H1 (cell line): ENCODE measurements at regions not wholly inside any gene's neighbourhood (a gene's known extent, or its start where the extent isn't known, plus 50 kb on each side); places are given as distances from the start of the nearest gene placed in this dataset.

Experiments used
- CTCF ChIA-PET: fragments of 300-600 bp; sonication (Branson Sonifier 250); formaldehyde crosslinking; loops from one replicate; lab custom pipeline; 2021; ENCODE audit not compliant: partially characterized antibody; lab: Charles Lee
- POLR2A ChIA-PET: fragments of 300-600 bp; sonication (Branson Sonifier 250); formaldehyde crosslinking; loops from one replicate; lab custom pipeline; 2021; ENCODE audit warnings: inconsistent platforms; ENCODE audit not compliant: partially characterized antibody; lab: Charles Lee
- DNase-seq, 2 experiments: peaks; one replicate each; pipeline versions ENCODE4 v3.0.0 to v3.0.0-alpha.2; 2010 to 2022; ENCODE audit warnings: low spot score in 2 of 2, low read depth in 1 of 2, mixed read lengths in 1 of 2
- FAIRE-seq: peaks from 2 replicates; lab custom pipeline; 2011; peaks lifted over from hg19 to GRCh38; lab: Jason Lieb, UNC
- H2AFZ ChIP-seq: 2 replicates; pipeline ENCODE4 v1.8.1; 2012; ENCODE audit warnings: low read length, inconsistent platforms
- H2AK5ac ChIP-seq: 2 replicates; pipeline ENCODE4 v1.6.1; 2013; ENCODE audit warnings: low read depth, low read length
- H2BK120ac ChIP-seq: replicated peaks from 2 replicates; pipeline ENCODE3; 2013; ENCODE audit warnings: low read depth, low read length, inconsistent platforms
- H2BK12ac ChIP-seq: 2 replicates; pipeline ENCODE4 v1.6.1; 2013; ENCODE audit warnings: low read depth, low read length
- H2BK15ac ChIP-seq: 2 replicates; pipeline ENCODE4 v1.6.1; 2013; ENCODE audit warnings: low read length
- H2BK20ac ChIP-seq: 2 replicates; pipeline ENCODE4 v1.6.1; 2013; ENCODE audit warnings: low read length
- H2BK5ac ChIP-seq: 2 replicates; pipeline ENCODE4 v1.6.1; 2013; ENCODE audit warnings: low read depth, low read length
- H3K14ac ChIP-seq: 2 replicates; pipeline ENCODE4 v1.6.1; 2013; ENCODE audit warnings: inconsistent platforms; ENCODE audit not compliant: insufficient read length
- H3K18ac ChIP-seq: 2 replicates; pipeline ENCODE4 v1.6.1; 2013; ENCODE audit warnings: low read length; ENCODE audit errors: extremely low read depth
- H3K23ac ChIP-seq: 2 replicates; pipeline ENCODE4 v1.6.1; 2013; ENCODE audit warnings: inconsistent platforms; ENCODE audit not compliant: insufficient read length
- H3K23me2 ChIP-seq: 2 replicates; pipeline ENCODE4 v1.6.1; 2013; ENCODE audit warnings: low read depth, low read length
- H3K27ac ChIP-seq: 2 replicates; pipeline ENCODE4 v1.6.1; 2011; ENCODE audit warnings: low read depth, low read length, inconsistent platforms
- H3K27me3 ChIP-seq, 4 experiments: replicated peaks in 1 of 4; 1 replicate in 1 of 4; 2 replicates in 3 of 4; pipeline versions ENCODE4 v1.6.1 to v1.8.1; 2011 to 2013; ENCODE audit warnings: low read length in 3 of 4, mild to moderate bottlenecking in 3 of 4, inconsistent platforms in 2 of 4, mixed read lengths in 2 of 4, moderate library complexity in 1 of 4; ENCODE audit not compliant: control insufficient read depth in 3 of 4, insufficient read depth in 3 of 4; ENCODE audit errors: extremely low read depth in 1 of 4
- H3K36me3 ChIP-seq, 4 experiments: 2 replicates each; pipeline versions ENCODE4 v1.6.1 to v1.8.1; 2011 to 2013; ENCODE audit warnings: mild to moderate bottlenecking in 4 of 4, low read length in 3 of 4, moderate library complexity in 2 of 4, control low read depth in 1 of 4, inconsistent platforms in 1 of 4; ENCODE audit not compliant: insufficient read depth in 4 of 4, control insufficient read depth in 2 of 4
- H3K4ac ChIP-seq: replicated peaks from 2 replicates; pipeline ENCODE3; 2013; ENCODE audit warnings: low read length, low read depth, mixed read lengths, inconsistent platforms; ENCODE audit not compliant: insufficient read length
- H3K4me1 ChIP-seq, 4 experiments: replicated peaks in 1 of 4; 1 replicate in 1 of 4; 2 replicates in 3 of 4; pipeline versions ENCODE4 v1.6.1 to v1.8.1; 2011 to 2013; ENCODE audit warnings: low read length in 3 of 4, inconsistent platforms in 2 of 4, mixed read lengths in 1 of 4; ENCODE audit not compliant: insufficient read depth in 4 of 4, control insufficient read depth in 3 of 4
- H3K4me2 ChIP-seq, 2 experiments: 2 replicates each; pipeline versions ENCODE4 v1.6.1 to v1.8.1; 2011 to 2013; ENCODE audit warnings: low read depth in 2 of 2, low read length in 2 of 2, control low read depth in 1 of 2, inconsistent platforms in 1 of 2, mild to moderate bottlenecking in 1 of 2; ENCODE audit not compliant: insufficient read depth in 1 of 2
- H3K4me3 ChIP-seq, 4 experiments: fragments of 200-600, 300-600 bp in 1 of 4; sonication (generic), shearing (Covaris generic), sonication (Bioruptor Twin) in 1 of 4; 2 replicates each; pipeline versions ENCODE4 v1.5.1 to v1.8.1; 2011 to 2016; ENCODE audit warnings: low read length in 4 of 4, low read depth in 3 of 4, control low read depth in 2 of 4, inconsistent platforms in 2 of 4, mild to moderate bottlenecking in 2 of 4, mixed read lengths in 1 of 4, moderate library complexity in 1 of 4; ENCODE audit not compliant: insufficient read depth in 2 of 4; ENCODE audit errors: extremely low read depth in 1 of 4
- H3K56ac ChIP-seq: replicated peaks from 2 replicates; pipeline ENCODE3; 2013; ENCODE audit warnings: low read depth, mild to moderate bottlenecking, mixed read lengths, low read length, inconsistent platforms; ENCODE audit not compliant: insufficient read length
- H3K79me1 ChIP-seq: 2 replicates; pipeline ENCODE4 v1.6.1; 2013; ENCODE audit warnings: low read depth, low read length, control low read depth
- H3K79me2 ChIP-seq, 2 experiments: 2 replicates each; pipeline versions ENCODE4 v1.6.1 to v1.8.1; 2012 to 2013; ENCODE audit warnings: low read length in 2 of 2, mild to moderate bottlenecking in 2 of 2, inconsistent platforms in 1 of 2; ENCODE audit not compliant: insufficient read depth in 2 of 2, control insufficient read depth in 1 of 2
- H3K9ac ChIP-seq, 4 experiments: replicated peaks in 1 of 4; 1 replicate in 1 of 4; 2 replicates in 3 of 4; pipeline versions ENCODE4 v1.6.1 to v1.8.1; 2011 to 2013; ENCODE audit warnings: low read depth in 3 of 4, low read length in 3 of 4, control low read depth in 2 of 4, mild to moderate bottlenecking in 2 of 4, moderate library complexity in 2 of 4, inconsistent platforms in 1 of 4; ENCODE audit errors: extremely low read depth in 1 of 4
- H3K9me3 ChIP-seq, 2 experiments: 2 replicates each; pipeline versions ENCODE4 v1.6.1 to v1.8.1; 2012 to 2013; ENCODE audit warnings: mild to moderate bottlenecking in 2 of 2, moderate library complexity in 2 of 2, control low read depth in 1 of 2, inconsistent platforms in 1 of 2, low read depth in 1 of 2, low read length in 1 of 2, mixed read lengths in 1 of 2; ENCODE audit not compliant: insufficient read depth in 2 of 2
- H4K20me1 ChIP-seq, 2 experiments: replicated peaks in 1 of 2; 2 replicates each; pipeline versions ENCODE3 to v1.8.1; 2011 to 2013; ENCODE audit warnings: inconsistent platforms in 2 of 2, low read length in 2 of 2, mild to moderate bottlenecking in 1 of 2; ENCODE audit not compliant: insufficient read depth in 2 of 2, control insufficient read depth in 1 of 2
- H4K5ac ChIP-seq: 2 replicates; pipeline ENCODE4 v1.6.1; 2013; ENCODE audit warnings: low read length, low read depth, mixed read lengths, inconsistent platforms; ENCODE audit not compliant: insufficient read length
- H4K8ac ChIP-seq: 2 replicates; pipeline ENCODE4 v1.8.0; 2013; ENCODE audit warnings: mild to moderate bottlenecking, moderate library complexity, low read length, inconsistent platforms; ENCODE audit not compliant: insufficient read depth; ENCODE audit errors: extremely low read depth
- H4K91ac ChIP-seq: replicated peaks from 2 replicates; pipeline ENCODE3; 2013; ENCODE audit warnings: low read length, mixed read lengths, inconsistent platforms; ENCODE audit not compliant: insufficient read length
- TCF12 ChIP-seq: IDR thresholded peaks from 2 replicates; pipeline ENCODE4 v1.6.1; 2011; ENCODE audit warnings: low read depth, mild to moderate bottlenecking, low read length
- WGBS, 2 experiments: shearing (Covaris generic) in 1 of 2; methylation state at CpG; one replicate each; pipeline versions ENCODE4 v1.1.6 to v1.1.7; 2013 to 2015; ENCODE audit warnings: low lambda C conversion rate in 2 of 2, mixed read lengths in 2 of 2, inconsistent platforms in 1 of 2, low coverage in 1 of 2, missing lambda C conversion rate in 1 of 2; ENCODE audit not compliant: insufficient replicate concordance in 2 of 2, insufficient coverage in 1 of 2, insufficient read length in 1 of 2; ENCODE audit errors: extremely low coverage in 1 of 2, missing lambda C conversion rate in 1 of 2; 5-methylcytosine and 5-hydroxymethylcytosine counted together

GRCh38 chr12:71295953-71296352, 138.2 kb upstream of the TSPAN8 start:
- no peak overlapping the region for H4K8ac ChIP-seq
- H2AFZ ChIP-seq, result no peak overlapping the region
- ChIA-PET CTCF (no interaction called here), POLR2A (no interaction called here)
- H3K79me1 ChIP-seq, result no peaks in the 10 kb centered on the region
- no peak for TF ChIP-seq TCF12
- no peak overlapping the region for H3K4me2 ChIP-seq
- H2BK12ac ChIP-seq, result no peak overlapping the region
- no peak overlapping the region for H3K4me3 ChIP-seq
- no peak overlapping the region for H3K23ac ChIP-seq
- H3K27ac ChIP-seq, result no peak overlapping the region
- H3K36me3 ChIP-seq, result peaks cover 0 to 4% (median 0%) of the 10 kb centered on the region in 4 experiments; a peak in 1 of 8 replicates
- no peak for DNase-seq
- H3K9me3 ChIP-seq, result peaks cover 13% of the 10 kb centered on the region in 2 experiments; a peak in 3 of 4 replicates
- H3K79me2 ChIP-seq, result no peaks in the 10 kb centered on the region
- no peak overlapping the region for H3K9ac ChIP-seq
- H3K14ac ChIP-seq, result no peak overlapping the region
- H4K20me1 ChIP-seq, result no peaks in the 10 kb centered on the region
- H3K4ac ChIP-seq, result no peak overlapping the region
- no peak overlapping the region for H3K56ac ChIP-seq
- no peak for FAIRE-seq
- no peak overlapping the region for H4K91ac ChIP-seq
- H2BK5ac ChIP-seq, result no peak overlapping the region
- no peak overlapping the region for H3K18ac ChIP-seq
- no peak overlapping the region for H2BK20ac ChIP-seq
- no peaks in the 10 kb centered on the region for H3K23me2 ChIP-seq
- H2BK120ac ChIP-seq, result no peak overlapping the region
- no peak overlapping the region for H2BK15ac ChIP-seq
- no peak overlapping the region for H4K5ac ChIP-seq
- no peak overlapping the region for H2AK5ac ChIP-seq
- H3K27me3 ChIP-seq, result no peaks in the 10 kb centered on the region
- no peaks in the 10 kb centered on the region for H3K4me1 ChIP-seq
- 78% methylated on average over 1 of the region's 1 CpG; no CpG with 5 or more reads in 1 of the 2 experiments for WGBS, 2 experiments
